ENCODE measurements at regions not wholly inside any gene's neighbourhood (a gene's known extent, or its start where the extent isn't known, plus 50 kb on each side); places are given as distances from the start of the nearest gene placed in this dataset.

DNA sequence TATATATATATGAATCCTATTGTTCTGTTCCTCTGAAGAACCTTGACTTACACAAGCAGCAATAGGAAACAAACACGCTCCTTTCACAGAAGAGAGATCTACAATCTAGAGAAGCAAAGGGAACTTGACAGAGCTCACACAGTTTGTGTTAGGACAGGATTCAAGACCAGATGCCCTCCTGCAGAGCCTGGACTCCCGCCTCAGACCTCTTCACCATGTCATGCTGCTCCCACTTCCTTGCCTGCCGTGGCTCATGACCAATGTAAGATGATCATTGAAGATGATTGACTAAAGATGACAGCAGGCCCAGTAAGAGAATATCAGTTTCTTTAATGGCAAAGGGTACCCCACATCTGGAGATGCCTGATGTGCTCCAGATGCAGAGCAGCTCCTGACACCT lies 111.2 kb upstream of the AGAP1 start:
- no peak overlapping the region for H3K4me3 ChIP-seq (ENCODE audit: low read depth, low read length)
- DNase-seq (ENCODE audit: low read depth): no peak
- TF ChIP-seq, protein P1, sequence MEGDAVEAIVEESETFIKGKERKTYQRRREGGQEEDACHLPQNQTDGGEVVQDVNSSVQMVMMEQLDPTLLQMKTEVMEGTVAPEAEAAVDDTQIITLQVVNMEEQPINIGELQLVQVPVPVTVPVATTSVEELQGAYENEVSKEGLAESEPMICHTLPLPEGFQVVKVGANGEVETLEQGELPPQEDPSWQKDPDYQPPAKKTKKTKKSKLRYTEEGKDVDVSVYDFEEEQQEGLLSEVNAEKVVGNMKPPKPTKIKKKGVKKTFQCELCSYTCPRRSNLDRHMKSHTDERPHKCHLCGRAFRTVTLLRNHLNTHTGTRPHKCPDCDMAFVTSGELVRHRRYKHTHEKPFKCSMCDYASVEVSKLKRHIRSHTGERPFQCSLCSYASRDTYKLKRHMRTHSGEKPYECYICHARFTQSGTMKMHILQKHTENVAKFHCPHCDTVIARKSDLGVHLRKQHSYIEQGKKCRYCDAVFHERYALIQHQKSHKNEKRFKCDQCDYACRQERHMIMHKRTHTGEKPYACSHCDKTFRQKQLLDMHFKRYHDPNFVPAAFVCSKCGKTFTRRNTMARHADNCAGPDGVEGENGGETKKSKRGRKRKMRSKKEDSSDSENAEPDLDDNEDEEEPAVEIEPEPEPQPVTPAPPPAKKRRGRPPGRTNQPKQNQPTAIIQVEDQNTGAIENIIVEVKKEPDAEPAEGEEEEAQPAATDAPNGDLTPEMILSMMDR (conservative IDR thresholded peaks at IDR 0.05; ENCODE audit: low read depth, low read length): no peak

DNA sequence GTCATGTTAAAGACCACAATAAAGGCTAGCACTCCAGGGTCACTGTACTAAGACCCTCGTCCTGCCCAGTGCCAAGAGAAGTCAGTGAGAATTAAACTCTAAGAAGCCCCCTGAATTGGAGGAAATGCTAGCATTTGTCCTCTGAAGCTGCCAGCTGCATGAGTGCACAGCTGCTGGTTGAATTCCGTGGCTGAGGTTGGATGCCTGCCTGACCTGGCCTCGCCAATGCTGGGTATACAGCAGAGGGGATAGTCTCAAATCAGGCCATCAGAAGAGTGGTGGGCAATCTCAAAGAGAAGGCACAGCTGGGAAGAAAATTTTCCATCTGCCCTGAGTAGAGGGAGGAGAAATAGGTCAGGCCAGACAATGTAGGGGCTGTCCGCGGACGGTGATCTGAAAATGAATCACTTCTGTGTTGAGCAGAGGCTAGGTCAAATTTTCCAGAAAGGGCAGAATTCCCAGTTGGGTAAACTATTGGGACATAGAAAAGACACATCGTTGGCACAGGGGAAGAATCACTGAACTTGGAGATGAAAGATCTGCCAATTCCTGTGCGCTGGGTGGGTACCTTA lies 110.5 kb upstream of the AGAP1 start:
- no peak overlapping the region for H3K4me3 ChIP-seq (ENCODE audit: low read depth, low read length)
- TF ChIP-seq, protein P1 (conservative IDR thresholded peaks at IDR 0.05; ENCODE audit: low read depth, low read length): no peak
- no peak for DNase-seq (ENCODE audit: low read depth)

DNA sequence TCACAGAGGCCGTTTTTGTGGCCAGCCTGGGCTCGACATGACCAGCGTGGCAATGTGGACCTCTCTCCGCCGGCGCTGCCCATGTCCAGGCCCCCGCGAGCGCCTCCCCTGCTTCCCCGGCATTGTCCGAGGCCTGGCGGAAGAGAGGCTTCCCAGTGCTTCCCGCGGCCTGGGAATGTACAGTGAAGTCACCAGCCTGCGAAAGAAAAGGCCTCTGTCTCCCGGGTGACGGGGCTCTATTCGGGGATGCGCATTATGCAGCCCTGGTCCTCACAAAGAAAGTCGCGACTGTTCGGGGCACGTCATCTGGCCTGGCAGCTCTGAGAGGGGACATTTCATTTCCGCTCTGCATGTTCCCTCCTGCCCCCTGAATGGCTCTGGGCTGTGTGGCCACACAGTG lies 109.2 kb upstream of the AGAP1 start:
- TF ChIP-seq, protein P1 (conservative IDR thresholded peaks at IDR 0.05; ENCODE audit: low read depth, low read length): no peak
- no peak for DNase-seq (ENCODE audit: low read depth)
- H3K4me3 ChIP-seq (ENCODE audit: low read depth, low read length): no peak overlapping the region

DNA sequence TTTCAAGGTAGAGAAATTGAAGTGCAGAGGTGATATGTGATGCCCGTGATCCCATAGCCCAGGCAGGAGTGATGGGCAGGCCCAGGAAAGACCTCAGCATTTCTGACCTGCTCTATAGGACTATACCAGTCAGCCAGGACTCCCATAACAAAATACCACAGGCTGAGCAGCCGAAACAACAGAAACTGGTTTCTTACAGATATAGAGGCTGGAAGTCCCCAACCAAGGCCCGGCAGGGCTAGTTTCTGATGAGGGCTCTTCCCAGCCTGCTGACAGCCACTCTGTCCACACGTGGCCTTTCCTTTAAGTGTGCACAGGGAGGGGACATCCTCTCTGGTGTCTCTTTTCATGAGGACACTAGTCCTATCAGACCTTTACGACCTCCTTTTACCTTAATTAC lies 104.2 kb upstream of the AGAP1 start:
- TF ChIP-seq, protein P1 (conservative IDR thresholded peaks at IDR 0.05; ENCODE audit: low read depth, low read length): no peak

DNA sequence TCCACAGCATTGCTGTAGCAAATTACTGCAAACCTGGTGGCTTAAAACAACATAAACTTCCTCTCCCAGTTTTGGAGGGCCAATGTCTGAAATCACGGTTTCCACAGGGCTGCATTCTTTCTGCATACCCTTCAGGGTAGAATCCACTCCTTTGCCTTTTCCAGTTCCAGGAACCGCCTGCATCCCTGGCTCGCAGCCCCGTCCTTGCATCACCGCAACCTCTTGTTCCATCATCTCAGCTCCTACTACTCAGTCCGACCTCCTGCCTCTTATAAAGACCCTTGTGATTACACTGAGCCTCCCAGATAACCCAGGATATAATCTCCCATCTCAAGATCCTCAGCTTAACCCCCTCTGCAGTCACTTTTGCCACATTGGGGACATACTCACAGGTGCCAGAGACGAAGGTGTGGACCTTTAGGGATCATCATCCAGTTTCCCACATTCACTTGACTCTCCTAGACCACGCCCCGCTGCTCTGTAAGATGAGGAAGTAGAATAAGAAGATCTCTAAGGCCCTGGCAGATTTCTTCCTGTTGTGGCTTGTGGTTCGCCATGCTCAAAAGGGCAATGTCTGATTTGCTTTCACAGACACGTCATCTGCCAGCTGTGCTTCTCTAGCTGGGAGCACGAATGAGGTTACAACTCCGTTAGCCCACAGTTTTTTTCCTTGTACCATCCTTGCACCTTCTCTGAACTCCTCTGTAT lies 103.6 kb upstream of the AGAP1 start:
- H3K4me3 ChIP-seq (ENCODE audit: low read depth, low read length): no peak overlapping the region
- TF ChIP-seq, protein P1 (conservative IDR thresholded peaks at IDR 0.05; ENCODE audit: low read depth, low read length): no peak
- peak; percentile 11 for DNase-seq (ENCODE audit: low read depth)

More for the DNA sequence above, 104.2 kb upstream of the AGAP1 start:
- no peak for DNase-seq (ENCODE audit: low read depth)
- H3K4me3 ChIP-seq (ENCODE audit: low read depth, low read length): no peak overlapping the region

DNA sequence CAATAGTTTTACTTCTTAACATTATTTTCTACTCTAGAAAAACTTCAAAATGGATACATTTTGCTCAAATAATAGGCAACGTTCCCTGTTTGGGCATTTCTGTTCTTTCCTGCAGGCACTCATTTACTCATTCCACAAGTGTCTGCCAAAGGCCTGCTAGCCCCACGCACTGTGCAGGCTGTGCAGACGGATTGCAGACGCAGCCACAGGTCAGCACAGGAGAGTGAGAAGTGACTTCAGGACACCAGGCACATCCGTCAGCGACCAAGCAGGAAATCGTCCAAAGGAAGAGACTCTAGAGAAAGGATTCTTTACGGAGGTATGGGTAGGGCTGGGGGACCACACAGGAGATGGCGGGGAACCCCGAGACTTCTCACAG lies 103.0 kb upstream of the AGAP1 start:
- no peak overlapping the region for H3K4me3 ChIP-seq (ENCODE audit: low read depth, low read length)
- TF ChIP-seq, protein P1 (conservative IDR thresholded peaks at IDR 0.05; ENCODE audit: low read depth, low read length): no peak

More for the DNA sequence above, 103.0 kb upstream of the AGAP1 start:
- DNase-seq (ENCODE audit: low read depth): no peak

Measured in choroid plexus epithelial cell (primary cell).